ENCODE measurements at regions not wholly inside any gene's neighbourhood (a gene's known extent, or its start where the extent isn't known, plus 50 kb on each side); places are given as distances from the start of the nearest gene placed in this dataset.

- no peak for TF ChIP-seq CTCF (IDR thresholded peaks at IDR 0.05)
- no peak for TF ChIP-seq POLR2A (IDR thresholded peaks at IDR 0.05)
- TF ChIP-seq POLR2AphosphoS5 (IDR thresholded peaks at IDR 0.05): no peak
- no peak for TF ChIP-seq EP300 (IDR thresholded peaks at IDR 0.05)
Measured at GRCh38 chr3:76025561-76025960, 240.2 kb upstream of the ZNF717 start.

All from stomach (tissue), 4 donors.